Limb (tissue), 2 donors: ENCODE measurements at regions not wholly inside any gene's neighbourhood (a gene's known extent, or its start where the extent isn't known, plus 50 kb on each side); places are given as distances from the start of the nearest gene placed in this dataset.
"Not testable (repeated sequence)": the region's sequence is repeated elsewhere in the genome, so short reads cannot be mapped to it uniquely, and the experiment has no call there.

Source experiments
- DNase-seq, 2 donors: peaks; one replicate each; pipeline ENCODE4 v3.0.0-alpha.2; 2016; ENCODE audit errors: extremely low spot score in 2 of 2

DNA sequence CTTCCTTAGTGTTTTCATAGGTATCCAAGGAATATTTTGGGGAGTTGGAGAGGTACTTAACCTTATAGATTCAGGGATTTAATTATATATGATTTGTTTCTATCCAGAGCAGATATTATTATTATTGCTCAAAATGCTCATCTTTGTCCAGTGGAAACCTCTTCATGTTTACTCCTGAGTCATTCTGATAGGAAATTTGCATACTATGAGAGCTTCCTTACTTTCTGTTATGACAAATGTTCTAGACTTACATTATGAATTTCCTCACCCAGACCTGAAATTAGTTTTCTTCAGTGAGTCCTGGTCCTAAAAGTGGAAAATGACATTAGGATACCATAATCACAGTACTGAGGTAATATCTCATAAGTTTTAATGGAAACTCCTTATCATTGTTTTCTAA, 57.5 kb upstream of the PLPPR5 start:
- no peak for DNase-seq

DNA sequence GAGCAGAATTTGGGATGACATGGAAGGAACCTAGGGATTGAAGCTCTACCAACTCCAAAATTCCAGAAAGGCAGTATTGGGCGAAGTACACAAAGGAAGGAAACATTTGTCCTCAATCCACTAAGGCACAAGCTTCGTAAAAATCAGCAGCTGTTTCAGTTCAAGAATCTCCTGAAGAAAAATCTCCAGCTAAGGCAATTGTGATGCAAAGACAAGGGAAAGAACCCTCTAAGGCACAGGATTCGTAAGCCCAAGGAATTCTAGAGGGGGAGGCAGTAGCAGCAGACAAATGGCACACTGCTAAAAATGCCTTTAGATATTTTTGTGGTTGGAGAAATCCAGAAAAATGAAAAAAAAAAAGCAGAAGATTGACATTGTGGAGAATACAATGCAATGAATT, 64.5 kb upstream of the PLPPR5 start:
- DNase-seq = no peak

DNA sequence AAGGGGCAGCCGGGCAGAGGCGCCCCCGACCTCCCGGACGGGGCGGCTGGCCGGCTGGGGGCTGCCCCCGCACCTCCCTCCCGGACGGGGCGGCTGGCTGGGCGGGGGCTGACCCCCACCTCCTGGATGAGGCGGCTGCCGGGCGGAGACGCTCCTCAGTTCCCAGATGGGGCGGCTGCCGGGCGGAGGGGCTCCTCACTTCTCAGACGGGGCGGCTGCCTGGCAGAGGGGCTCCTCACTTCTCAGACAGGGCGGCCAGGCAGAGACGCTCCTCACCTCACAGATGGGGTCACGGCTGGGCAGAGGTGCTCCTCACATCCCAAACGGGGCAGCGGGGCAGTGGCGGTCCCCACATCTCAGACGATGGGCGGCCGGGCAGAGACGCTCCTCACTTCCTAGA, 73.9 kb upstream of the PLPPR5 start:
- not testable (repeated sequence) for DNase-seq

DNA sequence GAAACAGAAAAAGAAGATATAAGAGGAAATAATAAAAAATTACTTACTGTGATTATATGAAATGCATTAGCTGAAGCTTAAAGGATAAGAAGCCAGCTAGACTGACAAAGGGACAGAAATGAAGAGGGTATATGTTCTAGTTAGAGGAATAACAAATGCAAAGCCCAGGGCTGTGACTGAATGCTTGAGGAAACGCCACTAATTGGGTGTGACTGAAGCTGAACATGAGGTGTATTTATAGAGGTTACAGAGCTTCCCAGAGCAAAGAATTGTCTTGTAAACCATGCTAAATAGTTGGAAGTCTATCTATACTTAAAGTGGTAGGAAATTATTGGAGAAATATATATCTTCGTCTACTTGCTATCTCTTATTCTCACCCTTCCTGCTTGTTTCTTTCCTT, 77.7 kb upstream of the PLPPR5 start:
- DNase-seq = no peak

DNA sequence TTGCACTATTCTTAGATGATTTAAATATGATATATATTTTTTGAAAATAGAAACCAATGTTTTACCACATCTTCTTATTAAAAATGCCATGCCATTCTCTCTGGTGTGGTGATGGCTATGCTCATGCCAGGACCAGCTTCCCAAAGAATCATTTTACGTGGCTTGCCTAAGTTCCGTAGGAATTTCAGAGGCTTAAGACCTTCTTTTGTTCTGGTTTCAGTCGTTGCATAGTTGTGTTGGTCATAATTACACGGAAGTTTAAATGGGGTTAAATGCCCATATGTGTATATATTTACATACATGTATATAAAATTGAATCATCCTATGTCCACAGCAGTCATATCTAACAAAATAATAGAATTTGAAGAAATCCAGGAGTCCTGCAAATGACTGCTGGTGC, 78.7 kb upstream of the PLPPR5 start:
- no peak for DNase-seq

DNA sequence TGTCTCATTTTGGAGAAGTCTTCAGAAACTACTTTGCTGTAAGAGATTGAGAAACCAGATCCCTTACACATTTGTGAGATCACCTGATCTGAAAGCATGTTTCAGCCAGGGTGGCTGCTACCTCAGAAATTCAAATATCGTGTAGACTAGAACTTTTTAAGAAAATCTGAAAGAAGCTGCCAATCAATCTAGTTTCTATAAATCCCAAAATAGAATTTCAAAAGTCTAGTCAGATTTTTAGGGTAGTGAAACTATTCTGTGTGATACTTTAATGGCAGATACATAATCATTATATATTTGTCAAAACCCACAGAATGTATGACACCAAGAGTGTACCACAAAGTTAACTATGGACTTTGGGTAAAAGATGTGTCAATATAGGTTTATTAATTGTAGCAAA, 79.9 kb upstream of the PLPPR5 start:
- DNase-seq = no peak

DNA sequence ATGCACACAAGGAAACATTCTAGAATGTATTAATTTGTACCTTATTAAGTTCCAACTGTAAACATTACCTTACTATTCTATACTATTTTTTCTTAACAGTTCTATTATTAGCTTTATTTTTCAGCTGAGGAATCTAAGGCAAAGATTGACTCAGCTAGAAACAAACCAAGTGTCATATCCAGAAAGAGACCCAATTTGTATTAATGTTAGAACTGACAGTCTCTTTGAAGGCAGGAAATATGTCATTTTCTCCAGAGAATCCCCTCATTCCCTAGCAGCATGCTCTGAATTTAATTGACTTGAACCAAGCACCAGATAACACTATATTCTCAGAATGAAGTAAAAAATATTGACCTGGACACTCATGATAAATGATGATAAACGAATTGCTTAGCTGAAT, 81.4 kb upstream of the PLPPR5 start:
- DNase-seq = no peak

DNA sequence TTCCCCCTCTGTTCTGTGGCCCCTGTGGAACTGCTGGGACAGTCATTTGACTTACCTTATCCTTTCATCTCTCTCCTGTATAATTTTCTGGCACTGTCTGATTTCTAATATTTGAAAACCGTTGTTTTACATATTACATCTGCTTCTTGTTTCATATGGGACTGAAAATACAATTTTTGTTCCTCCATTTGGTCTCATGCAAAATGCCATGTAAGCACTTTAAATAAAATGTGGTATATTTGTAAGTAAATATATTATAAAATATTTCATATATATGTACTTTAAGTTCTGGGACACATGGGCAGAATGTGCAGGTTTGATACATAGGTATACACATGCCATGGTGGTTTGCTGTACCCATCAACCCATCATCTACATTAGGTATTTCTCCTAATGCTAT, 93.9 kb upstream of the PLPPR5 start:
- no peak for DNase-seq

DNA sequence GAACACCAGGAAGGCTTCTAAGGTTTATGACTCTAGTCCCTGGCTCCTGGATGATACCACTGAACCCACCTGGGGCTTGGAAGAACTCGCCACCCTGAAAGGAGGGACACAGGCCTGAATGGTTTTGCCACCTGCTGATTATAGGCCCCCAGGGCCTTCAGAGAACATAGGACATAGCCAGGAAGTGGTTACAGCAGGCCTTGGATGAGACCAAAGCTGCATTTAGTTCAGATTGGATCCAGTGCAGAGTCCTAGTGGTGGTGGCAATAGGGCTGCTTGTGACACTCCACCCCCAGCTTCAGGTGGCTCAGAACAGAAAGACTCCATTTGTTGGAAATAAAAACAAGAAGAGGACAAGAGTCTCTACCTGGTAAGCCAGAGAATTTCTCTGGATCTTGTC, 101.6 kb upstream of the PLPPR5 start:
- no peak for DNase-seq

DNA sequence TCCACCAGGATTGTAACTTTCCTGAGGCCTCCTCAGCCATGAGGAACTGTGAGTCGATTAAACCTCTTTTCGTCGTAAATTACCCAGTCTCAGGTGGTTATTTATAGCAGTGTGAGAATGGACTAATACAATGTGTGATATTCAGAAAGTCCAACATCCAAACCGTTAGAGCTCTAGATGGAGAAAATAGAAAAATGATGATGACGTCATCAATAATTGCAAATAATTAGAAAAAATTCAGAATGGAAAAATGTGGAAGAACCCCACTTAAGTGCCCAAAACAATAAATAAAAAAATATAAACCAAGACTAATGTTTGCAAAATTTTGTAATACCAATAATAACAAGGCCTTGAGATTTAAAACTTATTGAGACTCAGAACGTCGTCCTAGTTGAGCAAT, 103.0 kb upstream of the PLPPR5 start:
- no peak for DNase-seq

DNA sequence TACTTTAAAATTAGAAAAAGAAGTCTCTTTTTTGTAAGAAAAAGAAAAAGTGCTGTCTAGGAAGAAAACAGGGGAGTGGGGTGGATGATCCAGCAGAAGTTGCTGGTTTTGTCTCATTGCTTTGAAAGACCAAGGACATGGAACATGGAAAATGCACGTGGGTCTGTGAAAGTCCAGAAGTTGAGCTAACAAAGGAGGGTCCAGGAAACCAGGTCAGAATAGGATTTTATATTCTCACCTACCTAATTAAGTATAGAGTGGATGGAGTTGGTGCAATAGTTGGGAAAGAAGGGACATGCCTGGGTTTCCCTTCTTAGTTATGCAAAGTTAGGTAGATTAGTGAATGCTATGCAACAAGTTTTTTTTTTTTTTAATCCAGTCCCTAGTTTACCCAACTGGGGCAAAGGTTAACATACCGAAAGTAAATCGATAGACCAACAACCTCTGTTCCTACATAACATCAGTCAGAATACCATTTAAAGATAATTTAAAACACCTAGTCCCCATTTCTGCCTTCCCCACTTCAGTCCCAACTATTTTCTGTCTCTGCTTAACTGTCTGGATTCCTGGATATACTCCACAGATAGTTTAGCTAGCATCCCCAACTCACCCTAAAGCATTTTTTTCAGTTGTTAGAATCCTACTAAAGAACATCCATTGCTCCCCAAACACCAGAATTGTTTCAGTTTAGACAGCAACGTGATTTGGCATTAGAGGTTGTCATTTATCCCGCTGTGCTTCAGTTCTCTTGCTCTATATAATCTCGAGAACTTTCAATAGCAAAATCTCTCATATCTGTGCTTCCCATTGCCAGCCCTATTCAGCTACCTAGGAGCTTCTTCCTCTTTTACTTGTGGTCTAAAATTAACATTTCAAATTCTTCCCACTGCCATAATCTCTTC, 105.7 kb upstream of the PLPPR5 start:
- DNase-seq = no peak

DNA sequence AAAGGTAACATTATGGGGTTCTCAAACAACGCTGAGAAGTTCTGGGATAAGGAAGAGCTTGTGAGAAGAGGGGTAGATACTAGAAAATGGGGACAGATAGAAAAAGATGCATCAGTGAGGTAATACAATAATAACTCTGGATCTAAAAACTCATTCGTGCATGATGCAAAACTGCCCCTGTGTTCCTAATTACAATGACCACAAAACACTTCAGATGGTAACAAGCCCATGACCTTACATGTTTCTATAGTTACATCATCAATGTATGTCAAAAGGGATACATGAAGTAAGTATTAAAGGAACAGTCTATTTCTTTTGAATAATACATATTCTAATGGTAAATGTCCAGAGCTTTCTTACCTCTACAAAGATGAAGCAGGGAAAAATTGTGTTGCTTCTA, 110.6 kb upstream of the PLPPR5 start:
- no peak for DNase-seq

DNA sequence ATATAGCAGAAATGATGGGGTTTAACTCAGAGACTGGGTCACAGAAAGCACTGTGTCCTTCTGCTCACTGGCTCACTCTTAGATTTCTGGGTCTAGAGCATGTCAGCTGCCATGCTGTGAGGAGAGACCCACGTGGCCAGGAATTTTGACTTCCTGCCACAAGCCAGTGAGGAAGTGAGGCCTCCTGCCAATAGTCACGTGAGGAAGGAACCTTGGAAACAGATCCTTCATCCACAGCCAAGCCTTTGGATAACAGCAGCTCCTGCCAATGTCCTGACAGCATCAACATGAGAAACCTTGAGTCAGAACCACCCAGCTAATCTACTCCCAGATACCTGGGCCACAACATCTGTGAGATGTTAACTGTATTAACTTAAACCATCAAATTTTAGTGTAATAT, 114.5 kb upstream of the PLPPR5 start:
- peak in 1 of 2 donors; percentile 22 for DNase-seq

DNA sequence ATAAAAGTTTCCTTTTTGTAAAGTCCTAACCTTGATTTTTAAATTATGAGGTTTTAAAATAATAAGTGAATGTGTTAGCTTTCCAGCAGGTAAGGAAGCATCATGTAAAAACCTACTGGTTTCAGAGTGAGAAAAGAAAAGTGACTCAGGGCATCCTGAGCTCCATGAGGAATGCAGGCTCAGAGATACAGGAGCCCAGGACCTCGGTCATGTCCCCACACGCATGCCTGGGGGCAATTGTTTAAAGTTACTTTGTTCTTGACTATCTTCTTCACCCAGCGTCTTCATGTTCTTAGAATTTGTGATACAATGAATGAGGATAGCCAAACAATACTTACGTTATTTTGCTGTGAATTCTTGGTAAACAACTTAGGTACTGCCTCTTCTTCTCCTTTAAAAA, 117.4 kb upstream of the PLPPR5 start:
- no peak for DNase-seq

DNA sequence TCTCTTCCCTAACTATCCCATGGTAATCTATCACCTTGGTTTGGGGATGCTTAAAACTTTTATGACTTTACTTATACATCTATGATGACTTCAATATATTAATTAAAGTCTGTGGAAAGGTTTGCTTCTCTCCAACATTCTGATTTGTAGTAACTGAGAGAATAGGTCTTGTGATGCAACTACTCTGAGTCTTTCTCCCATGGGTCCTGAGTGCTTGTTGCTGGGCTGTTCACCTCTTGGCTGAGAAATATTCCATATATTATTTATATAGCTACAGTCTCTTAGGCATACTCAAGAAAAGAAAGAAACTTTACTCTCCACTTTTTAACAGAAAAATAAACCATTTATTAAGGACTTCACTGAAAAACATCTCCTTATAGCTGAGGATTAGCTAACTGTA, 119.3 kb upstream of the PLPPR5 start:
- no peak for DNase-seq

DNA sequence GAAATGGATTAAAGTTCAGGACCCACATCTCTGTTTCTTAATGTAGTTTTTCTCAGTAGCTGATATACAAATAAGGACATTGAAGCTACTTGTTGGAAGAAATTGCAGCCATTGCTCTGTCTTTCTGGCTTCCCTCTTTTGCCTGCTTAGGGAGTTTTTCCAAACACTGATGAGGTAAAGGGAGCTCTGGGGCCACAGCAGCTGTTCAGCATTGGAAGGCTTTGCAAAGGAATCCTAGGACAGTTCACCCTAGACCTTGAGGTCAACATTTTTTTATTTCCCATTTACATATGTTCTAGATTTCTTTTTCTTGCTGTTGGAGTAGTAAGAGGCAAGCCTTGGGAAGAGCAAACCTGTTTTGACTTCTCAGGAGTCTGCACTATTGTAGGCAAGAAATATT, 126.9 kb upstream of the PLPPR5 start:
- no peak for DNase-seq

DNA sequence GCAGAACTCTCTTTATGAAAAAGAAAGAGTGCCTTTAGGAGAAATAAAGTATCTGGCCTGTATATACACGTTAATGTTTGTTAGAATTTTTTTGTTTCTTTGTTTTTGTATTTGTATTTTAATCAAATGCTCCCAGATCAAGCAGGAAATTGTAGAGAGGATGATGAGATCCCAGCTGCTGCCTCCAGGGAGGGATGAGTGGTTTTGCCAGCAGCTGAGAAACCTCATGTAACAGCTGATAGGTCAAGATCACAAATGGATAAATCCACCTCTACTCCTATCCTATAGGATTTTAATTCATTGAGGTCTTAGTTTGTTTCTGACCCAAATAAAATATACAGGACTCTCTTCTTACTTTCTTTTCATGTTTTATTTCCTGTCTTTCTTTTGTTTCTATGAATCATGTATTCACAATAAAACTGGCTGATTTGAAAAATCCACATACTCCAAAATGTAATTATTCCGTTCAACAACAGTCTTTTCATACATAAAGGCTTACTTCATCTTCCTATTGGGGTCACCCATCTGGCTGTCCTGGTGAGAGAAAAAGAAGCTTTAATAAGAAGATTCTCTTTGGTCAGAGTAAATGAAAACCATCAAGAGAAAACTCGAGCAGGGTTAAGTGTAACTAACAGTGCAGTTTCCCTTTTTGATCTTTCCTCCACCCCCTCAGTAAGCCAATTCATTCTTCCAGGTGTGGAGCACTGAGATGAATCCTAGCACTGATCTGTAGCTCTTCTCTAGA, 129.3 kb upstream of the PLPPR5 start:
- DNase-seq = peak in 1 of 2 donors; percentile 38

DNA sequence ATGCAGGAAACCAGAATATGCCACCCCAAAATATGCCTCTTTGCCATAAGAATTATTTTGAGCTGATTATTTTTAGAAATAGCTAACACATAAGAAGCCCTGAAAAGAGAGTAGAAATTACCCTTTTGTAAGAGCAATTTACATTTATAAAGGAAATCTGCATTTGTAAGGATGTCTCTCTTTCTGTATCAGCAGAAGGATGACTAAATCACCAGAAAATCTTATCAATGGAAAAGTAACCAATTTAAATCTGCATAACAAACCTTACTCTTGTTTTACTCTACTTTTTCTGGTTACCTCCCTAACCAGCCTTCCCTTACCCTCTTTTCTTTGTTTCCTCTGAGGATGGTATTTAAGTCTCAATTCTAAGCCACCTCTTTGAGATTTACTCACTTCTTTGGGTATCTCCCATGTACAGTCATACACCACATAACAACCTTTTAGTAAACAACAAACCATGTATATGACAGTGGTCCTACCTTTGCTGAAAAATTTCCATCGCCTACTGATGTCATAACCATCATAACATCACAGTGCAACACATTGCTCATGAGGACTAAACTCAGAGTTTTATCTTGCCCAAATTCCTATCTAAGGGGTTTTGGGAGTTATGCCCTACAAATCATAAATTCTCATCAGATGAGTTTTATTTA, 126.6 kb upstream of the PLPPR4 start:
- DNase-seq = no peak

DNA sequence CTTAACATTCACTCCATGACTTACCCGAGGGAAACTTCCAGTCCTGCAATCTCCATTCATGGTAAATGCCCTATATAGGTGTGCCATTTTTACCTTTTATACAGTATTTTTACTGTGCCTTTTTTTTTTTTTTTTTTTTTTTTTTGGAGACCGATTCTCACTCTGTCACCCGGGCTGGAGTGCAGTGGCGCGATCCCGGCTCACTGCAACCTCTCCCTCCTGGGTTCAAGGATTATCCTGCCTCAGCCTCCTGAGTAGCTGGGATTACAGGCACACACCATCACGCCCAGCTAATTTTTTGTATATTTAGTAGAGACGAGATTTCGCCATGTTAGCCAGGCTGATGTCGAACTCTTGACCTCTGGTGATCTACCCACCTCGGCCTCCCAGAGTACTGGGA, 124.4 kb upstream of the PLPPR4 start:
- DNase-seq = no peak

DNA sequence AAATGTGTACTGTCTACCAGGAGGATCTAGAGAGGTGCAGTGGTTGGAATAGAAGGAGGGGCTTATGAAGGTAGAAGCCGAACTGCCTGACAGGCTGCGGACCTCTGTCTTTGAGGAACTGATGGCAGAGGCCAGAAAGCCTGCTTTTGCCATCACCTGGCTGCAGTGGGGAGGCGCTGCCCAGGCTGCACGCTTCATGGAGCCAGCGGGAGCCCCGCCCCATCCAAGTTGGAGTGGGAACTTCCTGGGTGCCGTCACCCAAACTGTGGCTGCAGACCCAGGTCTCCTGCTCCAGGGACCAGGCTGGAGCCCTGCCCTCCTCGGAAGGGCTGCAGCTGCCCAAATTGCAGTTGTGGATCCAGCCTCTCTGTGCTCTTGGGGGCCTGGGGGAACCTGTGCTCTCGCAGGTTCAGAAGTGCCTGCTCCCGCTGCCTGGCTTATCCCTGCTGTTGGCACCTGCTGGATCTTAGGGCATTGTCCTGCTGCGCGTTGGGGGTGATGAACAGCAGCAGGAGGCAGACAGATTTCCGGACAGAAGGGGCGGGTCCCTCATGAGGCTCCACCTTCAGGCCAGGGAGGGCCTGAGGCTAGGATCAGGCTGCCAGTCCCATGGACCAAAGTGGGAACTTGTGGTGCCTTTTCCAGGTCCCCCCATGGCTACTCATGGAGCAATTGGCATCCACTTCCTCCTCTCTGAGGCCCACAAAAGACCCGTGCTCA, 118.0 kb upstream of the PLPPR4 start:
- DNase-seq = no peak

DNA sequence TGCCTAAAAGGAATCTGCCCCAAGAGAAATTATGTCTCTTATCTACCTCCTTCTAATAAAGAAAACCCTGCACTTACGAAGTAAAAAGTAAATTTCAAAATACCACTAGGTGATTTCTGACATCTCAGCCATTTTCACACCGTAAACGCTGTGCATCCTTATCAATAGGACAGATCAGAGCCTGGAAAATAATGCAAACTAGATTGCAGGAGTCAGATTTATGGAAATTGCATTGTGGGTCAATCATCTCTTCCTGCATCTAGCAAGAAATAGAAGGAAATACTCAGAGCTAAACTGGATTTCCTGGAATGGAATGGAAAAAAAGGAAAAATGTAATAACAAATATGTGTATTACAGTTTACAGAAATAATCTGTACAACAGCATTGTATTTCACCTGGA, 114.3 kb upstream of the PLPPR4 start:
- no peak for DNase-seq

DNA sequence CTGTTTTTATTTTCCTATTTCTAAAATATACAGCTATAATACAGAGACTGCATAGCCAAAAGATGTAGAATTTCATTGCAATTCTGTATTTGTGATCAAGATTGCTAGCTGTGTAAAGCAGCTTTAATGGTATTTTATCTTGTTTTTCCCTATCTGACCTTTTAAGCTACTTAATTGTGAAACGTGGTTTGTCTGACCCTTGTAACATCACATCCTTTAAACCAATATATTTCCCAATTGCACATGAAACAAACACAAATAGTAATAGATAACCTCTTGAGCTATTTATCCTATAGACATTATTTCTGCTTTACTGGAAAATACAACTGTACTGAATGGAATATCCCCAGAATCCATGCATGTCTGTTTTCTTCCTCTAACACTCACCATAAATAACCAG, 112.2 kb upstream of the PLPPR4 start:
- no peak for DNase-seq
